Left lung (tissue), 4 donors: ENCODE measurements at regions not wholly inside any gene's neighbourhood (a gene's known extent, or its start where the extent isn't known, plus 50 kb on each side); places are given as distances from the start of the nearest gene placed in this dataset.

ENCODE experiments used
- ATAC-seq: fragments of 200-7000 bp; cut with Tn5 transposase; one replicate; pipeline ENCODE4 v1.9.1; 2020; ENCODE audit warnings: moderate library complexity
- DNase-seq, 4 donors: peaks; one replicate each; pipeline ENCODE4 v3.0.0-alpha.2; 2013 to 2020
- H3K27ac ChIP-seq, 2 donors: fragments of 200-600 bp; sonication (generic) in 1 of 2; one replicate each; pipeline versions ENCODE4 v1.5.0 to v1.8.0; 2020 to 2021
- H3K27me3 ChIP-seq, 2 donors: fragments of 200-600 bp; sonication (generic) in 1 of 2; one replicate each; pipeline versions ENCODE4 v1.5.0 to v1.8.0; 2020 to 2021
- H3K36me3 ChIP-seq, 2 donors: fragments of 200-600 bp; sonication (generic) in 1 of 2; one replicate each; pipeline versions ENCODE4 v1.5.0 to v1.8.0; 2020 to 2021
- H3K4me1 ChIP-seq, 2 donors: fragments of 200-600 bp; one replicate each; pipeline ENCODE4 v1.8.0; 2021
- H3K4me3 ChIP-seq, 2 donors: fragments of 200-600 bp; sonication (generic) in 1 of 2; one replicate each; pipeline versions ENCODE4 v1.5.0 to v1.8.0; 2020 to 2021; ENCODE audit warnings: mild to moderate bottlenecking in 1 of 2
- H3K9me3 ChIP-seq, 2 donors: fragments of 200-600 bp; sonication (generic) in 1 of 2; one replicate each; pipeline versions ENCODE4 v1.5.0 to v1.8.0; 2020 to 2021
- CTCF ChIP-seq, 2 donors: fragments of 200-600 bp; sonication (generic) in 1 of 2; IDR thresholded peaks; one replicate each; pipeline versions ENCODE4 v1.5.0 to v1.8.0; 2021; ENCODE audit warnings: antibody characterized with exemption in 2 of 2
- intact Hi-C, 2 donors: fragments of 100-400 bp; cut with DNase I; formaldehyde crosslinking; loops; one replicate each; pipeline versions ENCODE4 v1.11.2 to v1.14.2; 2022
- donor health status: DM: no; HTN: yes; CAD: no.
- donor health status: DM: no; HTN: no; CAD: no.

GRCh38 chr3:66110840-66111239 lies 72.1 kb upstream of the MAGI1 start:
- DNase-seq (peak in 2 of 4 donors; percentile 7 to 29), ATAC-seq (peak; percentile 18)
- Histone ChIP-seq H3K9me3 (no peaks in the 10 kb centered on the region), H3K4me1 (no peaks in the 10 kb centered on the region), H3K36me3 (no peaks in the 10 kb centered on the region), H3K4me3 (no peak overlapping the region), H3K27me3 (no peaks in the 10 kb centered on the region), H3K27ac (no peak overlapping the region)
- intact Hi-C loops: no loop called here
- TF ChIP-seq CTCF (IDR thresholded peaks at IDR 0.05): no peak

GRCh38 chr3:66107855-66108254 lies 69.1 kb upstream of the MAGI1 start:
- DNase-seq (no peak), ATAC-seq (no peak)
- Histone ChIP-seq H3K4me3 (no peak overlapping the region), H3K27me3 (no peaks in the 10 kb centered on the region), H3K4me1 (no peaks in the 10 kb centered on the region), H3K9me3 (no peaks in the 10 kb centered on the region), H3K27ac (no peak overlapping the region), H3K36me3 (no peaks in the 10 kb centered on the region)
- no peak for TF ChIP-seq CTCF (IDR thresholded peaks at IDR 0.05)
- intact Hi-C loops: no loop called here

GRCh38 chr3:66106788-66107187 lies 68.1 kb upstream of the MAGI1 start:
- H3K27ac ChIP-seq: no peak overlapping the region
- DNase-seq (no peak), ATAC-seq (no peak)
- no peaks in the 10 kb centered on the region for H3K9me3 ChIP-seq
- intact Hi-C loops: no loop called here
- no peaks in the 10 kb centered on the region for H3K4me1 ChIP-seq
- no peaks in the 10 kb centered on the region for H3K27me3 ChIP-seq
- TF ChIP-seq CTCF (IDR thresholded peaks at IDR 0.05): no peak
- H3K4me3 ChIP-seq: no peak overlapping the region
- no peaks in the 10 kb centered on the region for H3K36me3 ChIP-seq

GRCh38 chr3:66104535-66104934 lies 65.8 kb upstream of the MAGI1 start:
- Histone ChIP-seq H3K27ac (no peak overlapping the region), H3K36me3 (no peaks in the 10 kb centered on the region), H3K27me3 (no peaks in the 10 kb centered on the region), H3K9me3 (no peaks in the 10 kb centered on the region), H3K4me3 (no peak overlapping the region), H3K4me1 (no peaks in the 10 kb centered on the region)
- no peak for TF ChIP-seq CTCF (IDR thresholded peaks at IDR 0.05)
- ATAC-seq (no peak), DNase-seq (no peak)
- intact Hi-C loops: no loop called here

GRCh38 chr3:66103729-66104128 lies 65.0 kb upstream of the MAGI1 start:
- Histone ChIP-seq H3K27ac (no peak overlapping the region), H3K4me3 (no peak overlapping the region), H3K9me3 (no peaks in the 10 kb centered on the region), H3K4me1 (no peaks in the 10 kb centered on the region), H3K27me3 (no peaks in the 10 kb centered on the region), H3K36me3 (no peaks in the 10 kb centered on the region)
- no peak for TF ChIP-seq CTCF (IDR thresholded peaks at IDR 0.05)
- intact Hi-C loops: no loop called here
- DNase-seq (no peak), ATAC-seq (no peak)
